ENCODE measurements at regions not wholly inside any gene's neighbourhood (a gene's known extent, or its start where the extent isn't known, plus 50 kb on each side); places are given as distances from the start of the nearest gene placed in this dataset.

- no peak for DNase-seq
Observed at GRCh38 chr9:130782886-130783530, 52.0 kb upstream of the ABL1 start.

- no peak for DNase-seq
Observed at GRCh38 chr9:130785053-130785452, 50.0 kb upstream of the ABL1 start.

All from activated CD4-positive, alpha-beta T cell treated with anti-CD3 and anti-CD28 coated beads, Interleukin-2, Interleukin-6, amounts not matched to agents 100 ng/mL and 50 ng/mL, durations not matched to agents 16 hours and 8 hours (primary cell).